Skin epidermis (tissue), 12 donors: ENCODE measurements at regions not wholly inside any gene's neighbourhood (a gene's known extent, or its start where the extent isn't known, plus 50 kb on each side); places are given as distances from the start of the nearest gene placed in this dataset.
"Not testable (repeated sequence)": the region's sequence is repeated elsewhere in the genome, so short reads cannot be mapped to it uniquely, and the experiment has no call there.

ENCODE experiments used
- H3K27ac ChIP-seq, 21 experiments: fragments of 200-600 bp; sonication (generic) in 11 of 21; one replicate each; pipeline ENCODE4 v1.5.0; 2020; ENCODE audit warnings: mild to moderate bottlenecking in 3 of 21, inconsistent platforms in 2 of 21, moderate library complexity in 2 of 21
- H3K4me3 ChIP-seq, 7 experiments: fragments of 200-600 bp; sonication (generic) in 2 of 7; one replicate each; pipeline ENCODE4 v1.5.0; 2020; ENCODE audit warnings: inconsistent platforms in 2 of 7, mild to moderate bottlenecking in 2 of 7, moderate library complexity in 1 of 7

DNA sequence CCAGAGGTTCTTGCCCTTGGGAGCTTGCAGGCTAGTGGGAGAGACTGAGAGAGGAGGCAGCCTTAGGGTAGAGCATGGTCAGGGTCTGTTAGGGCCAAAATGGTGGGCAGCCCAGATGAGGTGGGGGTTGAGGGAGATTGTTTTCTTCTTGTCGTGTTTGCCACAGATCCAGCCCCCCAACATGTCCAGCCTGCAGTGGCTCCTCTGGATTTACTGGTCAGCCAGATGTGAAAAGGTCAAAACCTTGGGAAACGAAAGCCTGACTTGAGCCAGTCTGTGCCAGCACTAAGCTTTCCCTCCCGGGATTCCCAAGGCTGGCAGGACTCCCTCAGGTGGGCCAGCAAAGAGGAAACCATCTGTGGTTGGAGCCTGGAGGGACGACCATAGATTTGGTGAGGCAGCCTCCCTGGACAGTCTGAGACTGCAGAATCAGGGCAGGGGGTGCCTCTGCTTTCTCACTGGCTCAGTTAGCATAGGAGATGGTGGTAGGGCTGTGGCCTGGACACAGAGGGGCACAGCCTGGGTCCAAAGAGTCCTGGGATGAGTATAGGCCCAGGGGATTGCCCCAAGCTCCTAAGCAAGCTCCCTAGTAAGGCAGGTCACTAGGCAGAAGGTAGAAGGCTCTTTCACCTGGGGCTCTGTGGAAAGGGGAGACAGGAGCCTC lies 51.2 kb upstream of the PRR23C start:
- no peak overlapping the region for H3K27ac ChIP-seq
- no peak overlapping the region for H3K4me3 ChIP-seq

DNA sequence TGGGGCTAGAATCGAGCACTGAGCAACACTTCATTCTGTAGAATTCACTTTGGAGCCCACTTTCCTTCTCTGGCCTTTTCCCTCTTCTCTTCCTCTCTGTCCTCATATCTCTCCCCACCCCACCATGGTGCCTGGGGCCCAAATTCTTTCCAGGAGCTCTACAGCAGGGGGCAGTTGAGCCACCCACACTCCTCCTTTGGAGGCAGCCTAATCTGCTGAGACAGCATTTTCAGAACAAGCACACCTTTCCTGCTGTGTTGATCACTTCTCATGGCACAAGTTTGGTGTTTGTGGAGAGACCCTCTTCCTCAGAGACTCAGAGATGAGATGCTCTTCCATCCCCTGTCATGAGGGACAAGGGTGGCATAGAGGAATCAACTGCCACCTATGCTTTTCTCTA lies 52.0 kb upstream of the PRR23C start:
- H3K27ac ChIP-seq: no peak overlapping the region
- H3K4me3 ChIP-seq: no peak overlapping the region

DNA sequence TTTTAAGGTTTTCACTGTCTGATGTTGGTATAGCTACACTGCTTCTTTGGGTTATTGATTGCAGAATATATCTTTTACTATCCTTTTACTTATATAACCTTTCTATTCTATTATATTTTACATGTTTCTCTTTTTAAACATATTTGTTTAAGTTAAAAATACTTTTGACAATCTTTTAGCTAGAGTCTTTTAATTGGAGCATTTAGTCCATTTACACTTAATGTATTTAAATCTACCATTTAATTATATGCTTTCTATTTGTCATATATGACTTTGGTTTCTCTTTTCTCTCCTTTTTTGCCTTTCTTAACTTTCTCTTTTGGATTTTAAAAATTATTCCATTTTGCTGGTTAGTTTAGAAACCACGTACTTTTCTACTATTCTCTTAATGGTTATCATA lies 53.7 kb upstream of the PRR23C start:
- H3K4me3 ChIP-seq: no peak overlapping the region
- no peak overlapping the region for H3K27ac ChIP-seq

GRCh38 chr3:139099968-139100817 lies 55.5 kb upstream of the PRR23C start:
- H3K4me3 ChIP-seq: no peak overlapping the region
- no peak overlapping the region for H3K27ac ChIP-seq

GRCh38 chr3:139100821-139101220 lies 56.1 kb upstream of the PRR23C start:
- H3K4me3 ChIP-seq: no peak overlapping the region
- H3K27ac ChIP-seq: no peak overlapping the region

- Histone ChIP-seq H3K27ac (no peak overlapping the region), H3K4me3 (no peak overlapping the region)
These were observed 56.7 kb upstream of the PRR23C start for GRCh38 chr3:139101396-139101795.

DNA sequence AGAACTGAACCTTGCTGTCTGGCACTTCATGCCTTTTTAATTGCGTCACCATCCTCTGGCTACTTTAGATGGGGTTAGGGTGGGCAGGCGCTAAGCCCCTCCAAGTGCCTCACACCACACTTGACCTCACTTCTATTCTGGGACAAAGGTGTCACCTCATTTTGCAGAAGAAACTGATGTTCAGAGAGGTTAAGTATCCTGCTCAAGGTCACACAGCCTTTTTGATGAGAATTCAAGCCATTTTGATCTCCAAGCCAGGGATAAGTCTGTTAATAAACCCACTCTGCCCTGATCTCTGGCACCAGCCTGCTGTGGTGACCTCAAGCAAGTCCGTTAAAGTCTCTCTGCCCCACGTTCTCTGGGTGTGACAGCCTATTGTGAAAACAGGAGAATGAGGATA lies 58.8 kb upstream of the PRR23C start:
- H3K4me3 ChIP-seq: no peak overlapping the region
- no peak overlapping the region for H3K27ac ChIP-seq

DNA sequence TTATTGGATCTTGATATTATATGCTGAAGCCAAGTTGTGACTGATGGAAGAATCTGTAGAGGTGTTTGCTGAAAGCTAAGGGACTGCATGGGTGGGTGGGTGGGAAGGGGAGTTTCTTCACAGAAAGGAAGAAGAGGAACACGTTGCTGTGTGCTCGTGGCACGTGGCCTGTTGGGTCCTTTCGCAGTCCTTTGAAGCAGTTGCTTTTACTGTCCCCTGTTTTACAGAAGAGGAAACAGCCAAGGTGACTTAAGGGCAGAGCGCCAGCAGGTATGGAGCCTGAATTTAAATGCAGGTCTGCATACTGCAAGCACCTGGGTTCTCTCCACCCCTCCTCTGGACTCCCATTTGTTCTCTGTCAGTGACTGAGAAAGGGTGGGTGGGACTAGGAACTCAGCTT lies 59.4 kb upstream of the PRR23C start:
- H3K27ac ChIP-seq: no peak overlapping the region
- no peak overlapping the region for H3K4me3 ChIP-seq

- no peak overlapping the region for H3K4me3 ChIP-seq
- no peak overlapping the region for H3K27ac ChIP-seq
These were observed 60.5 kb upstream of the PRR23C start for GRCh38 chr3:139105154-139105702.

GRCh38 chr3:139106013-139106932 lies 61.6 kb upstream of the PRR23C start:
- Histone ChIP-seq H3K4me3 (no peak overlapping the region), H3K27ac (no peak overlapping the region)

- Histone ChIP-seq H3K4me3 (no peak overlapping the region), H3K27ac (no peak overlapping the region)
These were observed 62.9 kb upstream of the PRR23C start for GRCh38 chr3:139107424-139108252.

DNA sequence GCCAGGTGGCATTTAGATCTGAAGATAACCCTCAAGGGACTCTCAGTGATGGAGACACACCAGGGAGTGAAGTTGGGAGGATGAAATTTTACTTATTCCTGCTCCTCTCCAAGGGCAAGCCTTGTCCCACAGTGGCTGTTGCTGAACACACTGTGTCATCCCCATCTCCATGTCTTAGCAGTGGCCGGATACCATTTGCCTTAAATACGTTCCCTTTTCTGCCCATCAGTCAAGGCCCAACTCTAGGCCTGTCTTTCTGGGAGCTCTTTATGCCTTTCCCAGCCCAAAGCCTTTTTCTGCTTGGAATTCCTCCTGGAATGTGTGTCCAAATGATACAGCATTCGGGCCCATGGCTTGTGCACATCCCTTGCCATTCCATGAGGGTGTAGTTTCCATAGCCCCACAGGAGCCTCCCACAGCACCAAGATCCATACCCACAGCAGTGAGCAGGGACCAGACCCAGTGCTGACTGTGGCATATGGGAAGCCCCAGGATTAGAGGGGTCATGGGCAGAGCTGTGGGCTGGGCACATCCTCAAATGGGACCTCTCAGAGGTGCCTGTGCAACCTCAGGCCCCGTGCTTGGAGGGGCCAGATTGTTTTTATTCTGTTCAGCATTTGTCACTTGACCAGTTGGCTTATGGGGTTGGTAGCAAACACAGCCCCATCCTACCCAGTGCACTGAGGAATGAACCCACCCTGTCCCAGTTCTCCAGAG lies 63.7 kb upstream of the PRR23C start:
- Histone ChIP-seq H3K4me3 (no peak overlapping the region), H3K27ac (no peak overlapping the region)

- Histone ChIP-seq H3K4me3 (no peak overlapping the region), H3K27ac (no peak overlapping the region)
These were observed 64.6 kb upstream of the PRR23C start for GRCh38 chr3:139109271-139109670.

GRCh38 chr3:139110072-139110830 lies 65.6 kb upstream of the PRR23C start:
- Histone ChIP-seq H3K4me3 (no peak overlapping the region), H3K27ac (no peak overlapping the region)

GRCh38 chr3:139110929-139111328 lies 66.2 kb upstream of the PRR23C start:
- H3K27ac ChIP-seq, H3K4me3 ChIP-seq: not testable (repeated sequence)

DNA sequence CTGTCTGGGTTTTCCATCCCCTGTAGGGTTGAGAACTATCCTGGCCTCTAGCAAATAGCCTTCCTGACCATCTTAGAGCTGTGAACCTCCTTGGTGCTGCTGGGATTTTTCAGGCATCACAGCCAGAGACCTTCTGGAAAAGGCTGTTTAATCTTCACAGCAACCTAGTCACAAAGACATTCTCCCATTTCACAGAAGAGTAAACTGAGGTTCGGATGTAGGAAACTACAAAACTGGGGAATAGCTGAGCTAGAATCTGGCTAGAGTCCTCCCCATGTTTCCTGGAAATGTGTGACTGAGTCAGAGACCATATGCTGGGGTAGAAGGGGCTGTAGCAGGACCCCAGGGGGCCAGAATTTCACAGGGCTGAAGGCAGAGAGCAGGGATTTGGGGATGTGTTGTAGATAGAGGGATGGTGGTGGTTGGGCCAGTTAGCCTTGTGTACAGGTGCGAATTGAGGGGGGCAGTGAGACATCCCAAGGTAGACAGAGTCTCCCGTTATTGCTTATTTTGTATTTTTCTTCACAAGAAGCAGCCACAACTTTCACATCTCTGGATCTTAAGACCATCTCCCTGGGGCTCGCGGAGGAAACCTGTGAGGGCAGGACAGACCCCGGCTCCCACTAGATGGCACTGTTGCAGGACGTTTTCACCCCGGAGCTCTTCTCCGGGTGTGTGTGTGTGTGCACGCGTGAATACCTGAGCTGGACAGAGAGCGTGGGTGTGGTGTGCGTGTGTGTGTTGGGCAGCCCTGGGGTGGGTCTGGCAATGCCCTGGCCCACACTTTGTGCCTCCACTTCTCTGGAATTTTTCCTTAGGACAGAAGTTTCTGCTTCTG lies 66.9 kb upstream of the PRR23C start:
- no peak overlapping the region for H3K4me3 ChIP-seq
- no peak overlapping the region for H3K27ac ChIP-seq

DNA sequence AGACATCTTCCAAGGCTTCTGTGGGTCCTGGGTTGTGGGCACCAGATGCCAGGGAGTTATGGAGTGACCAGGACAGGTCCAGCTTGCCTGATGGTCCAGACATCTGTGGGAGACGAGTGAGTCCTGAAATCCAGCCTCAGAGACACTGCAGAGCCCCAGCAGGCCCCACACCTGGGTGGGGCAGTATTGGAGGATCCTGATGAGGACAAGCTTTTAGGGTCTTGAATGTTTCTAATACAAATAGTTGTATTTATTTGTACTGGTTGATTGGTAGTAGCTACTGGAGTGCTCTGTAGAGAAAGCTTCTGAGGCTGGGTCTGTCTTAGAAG lies 67.5 kb upstream of the PRR23C start:
- Histone ChIP-seq H3K4me3 (no peak overlapping the region), H3K27ac (no peak overlapping the region)
